ENCODE measurements at regions not wholly inside any gene's neighbourhood (a gene's known extent, or its start where the extent isn't known, plus 50 kb on each side); places are given as distances from the start of the nearest gene placed in this dataset.

DNA sequence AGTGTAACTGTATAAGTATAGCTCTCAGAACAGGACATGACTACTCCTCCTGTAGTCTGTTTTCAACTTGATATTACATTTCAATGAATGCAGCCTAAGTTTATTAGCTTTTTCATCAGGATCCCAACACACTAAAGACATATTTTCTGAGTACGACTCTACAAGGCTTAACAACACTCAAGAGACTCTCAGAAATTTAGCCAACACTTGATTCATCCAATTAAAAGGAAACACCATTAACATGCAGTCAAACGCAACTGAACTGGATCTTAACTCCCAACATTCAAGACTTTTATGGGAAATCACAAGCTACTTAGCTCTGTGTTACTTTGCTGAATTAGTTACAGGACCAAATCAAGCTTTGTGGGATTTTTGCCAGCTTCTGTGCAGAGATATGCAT, 65.2 kb upstream of the SGIP1 start:
- H3K27me3 ChIP-seq (ENCODE audit: control insufficient read depth in 3 of 3, insufficient read depth in 3 of 3, low read length in 2 of 3) = no peaks in the 10 kb centered on the region
- ATAC-seq (ENCODE audit: insufficient read depth, low FRiP score) (no peak), DNase-seq (peak in 1 of 3 donors; percentile 23)
- no peaks in the 10 kb centered on the region for H3K4me1 ChIP-seq (ENCODE audit: control insufficient read depth in 5 of 5, insufficient read depth in 5 of 5, low read length in 5 of 5)
- no peak overlapping the region for H3K9ac ChIP-seq (ENCODE audit: insufficient read depth in 1 of 2, low read length in 2 of 2)
- H3K27ac ChIP-seq (ENCODE audit: low read depth in 1 of 2, low read length in 1 of 2) = no peak overlapping the region
- 68 to 91% methylated on average over 2 of the region's 2 CpGs for WGBS, 2 donors
- no peaks in the 10 kb centered on the region for H3K9me3 ChIP-seq (ENCODE audit: control insufficient read depth in 4 of 4, insufficient read depth in 3 of 4, low read length in 3 of 4)
- no peak overlapping the region for H3K4me3 ChIP-seq
- H3K36me3 ChIP-seq (ENCODE audit: control insufficient read depth in 4 of 4, insufficient read depth in 4 of 4, low read length in 4 of 4) = no peaks in the 10 kb centered on the region
- TF ChIP-seq, protein P1, sequence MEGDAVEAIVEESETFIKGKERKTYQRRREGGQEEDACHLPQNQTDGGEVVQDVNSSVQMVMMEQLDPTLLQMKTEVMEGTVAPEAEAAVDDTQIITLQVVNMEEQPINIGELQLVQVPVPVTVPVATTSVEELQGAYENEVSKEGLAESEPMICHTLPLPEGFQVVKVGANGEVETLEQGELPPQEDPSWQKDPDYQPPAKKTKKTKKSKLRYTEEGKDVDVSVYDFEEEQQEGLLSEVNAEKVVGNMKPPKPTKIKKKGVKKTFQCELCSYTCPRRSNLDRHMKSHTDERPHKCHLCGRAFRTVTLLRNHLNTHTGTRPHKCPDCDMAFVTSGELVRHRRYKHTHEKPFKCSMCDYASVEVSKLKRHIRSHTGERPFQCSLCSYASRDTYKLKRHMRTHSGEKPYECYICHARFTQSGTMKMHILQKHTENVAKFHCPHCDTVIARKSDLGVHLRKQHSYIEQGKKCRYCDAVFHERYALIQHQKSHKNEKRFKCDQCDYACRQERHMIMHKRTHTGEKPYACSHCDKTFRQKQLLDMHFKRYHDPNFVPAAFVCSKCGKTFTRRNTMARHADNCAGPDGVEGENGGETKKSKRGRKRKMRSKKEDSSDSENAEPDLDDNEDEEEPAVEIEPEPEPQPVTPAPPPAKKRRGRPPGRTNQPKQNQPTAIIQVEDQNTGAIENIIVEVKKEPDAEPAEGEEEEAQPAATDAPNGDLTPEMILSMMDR (IDR thresholded peaks at IDR 0.05; ENCODE audit: control extremely low read depth, extremely low read depth) = no peak

DNA sequence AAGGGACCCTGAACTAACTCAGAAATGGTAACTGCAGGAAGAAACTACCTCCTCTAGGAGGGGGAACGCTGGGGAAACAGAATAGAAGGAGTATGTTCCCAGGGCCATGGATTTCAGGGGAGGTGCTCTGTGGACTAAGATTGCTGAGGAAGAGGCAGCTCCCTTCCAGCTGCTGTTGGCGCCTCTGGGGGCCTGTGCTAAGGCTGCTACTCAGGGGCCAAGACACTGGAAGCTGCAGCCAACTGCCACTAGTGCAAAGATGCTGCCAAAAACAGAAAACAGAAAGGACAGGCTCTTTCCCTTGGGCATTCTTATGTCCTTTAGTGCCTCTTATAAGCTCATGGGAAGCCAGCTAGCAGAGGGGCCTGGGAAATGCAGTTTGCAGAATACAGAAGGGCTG, 58.0 kb upstream of the SGIP1 start:
- Histone ChIP-seq H3K9me3 (ENCODE audit: control insufficient read depth in 4 of 4, insufficient read depth in 3 of 4, low read length in 3 of 4) (peaks cover 0 to 4% (median 0%) of the 10 kb centered on the region in 4 donors), H3K9ac (ENCODE audit: insufficient read depth in 1 of 2, low read length in 2 of 2) (no peak overlapping the region), H3K4me3 (no peak overlapping the region), H3K36me3 (ENCODE audit: control insufficient read depth in 4 of 4, insufficient read depth in 4 of 4, low read length in 4 of 4) (no peaks in the 10 kb centered on the region), H3K27me3 (ENCODE audit: control insufficient read depth in 3 of 3, insufficient read depth in 3 of 3, low read length in 2 of 3) (no peaks in the 10 kb centered on the region), H3K27ac (ENCODE audit: low read depth in 1 of 2, low read length in 1 of 2) (peak overlapping the region in 1 of 2 donors; percentile 9), H3K4me1 (ENCODE audit: control insufficient read depth in 5 of 5, insufficient read depth in 5 of 5, low read length in 5 of 5) (peaks cover 0 to 5% (median 0%) of the 10 kb centered on the region in 5 donors)
- WGBS, 2 donors = 75 to 93% methylated on average over 2 of the region's 2 CpGs
- TF ChIP-seq, protein P1 (IDR thresholded peaks at IDR 0.05; ENCODE audit: control extremely low read depth, extremely low read depth) = no peak
- no peak for ATAC-seq (ENCODE audit: insufficient read depth, low FRiP score)
- peak; percentile 38 to 68 (median 40) for DNase-seq

DNA sequence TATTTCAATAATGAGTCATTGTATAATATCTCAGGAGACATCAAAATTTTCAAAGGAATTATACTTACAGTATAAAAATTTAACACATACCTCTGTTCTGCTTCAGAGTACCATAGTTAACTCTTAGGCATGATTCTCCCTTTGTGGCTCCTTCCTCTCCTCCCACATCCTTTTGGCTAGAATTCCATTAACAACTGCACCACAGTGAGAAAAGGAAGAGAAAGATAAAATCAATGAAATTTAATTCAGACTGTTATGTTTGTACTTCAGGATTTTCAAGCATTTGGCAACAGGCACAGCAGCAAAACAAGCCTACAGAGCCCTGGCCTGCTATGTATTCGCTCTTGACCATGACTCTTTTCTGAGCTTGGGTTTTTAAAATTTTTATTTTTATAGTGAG, 57.2 kb upstream of the SGIP1 start:
- DNase-seq = no peak
- no peaks in the 10 kb centered on the region for H3K36me3 ChIP-seq (ENCODE audit: control insufficient read depth in 4 of 4, insufficient read depth in 4 of 4, low read length in 4 of 4)
- H3K4me3 ChIP-seq = no peak overlapping the region
- peaks cover 0 to 5% (median 0%) of the 10 kb centered on the region in 5 donors for H3K4me1 ChIP-seq (ENCODE audit: control insufficient read depth in 5 of 5, insufficient read depth in 5 of 5, low read length in 5 of 5)
- no peak for ATAC-seq (ENCODE audit: insufficient read depth, low FRiP score)
- H3K27ac ChIP-seq (ENCODE audit: low read depth in 1 of 2, low read length in 1 of 2) = no peak overlapping the region
- WGBS, 2 donors = 91 to 94% methylated on average over 1 of the region's 1 CpG
- peaks cover 0 to 4% (median 0%) of the 10 kb centered on the region in 4 donors for H3K9me3 ChIP-seq (ENCODE audit: control insufficient read depth in 4 of 4, insufficient read depth in 3 of 4, low read length in 3 of 4)
- no peaks in the 10 kb centered on the region for H3K27me3 ChIP-seq (ENCODE audit: control insufficient read depth in 3 of 3, insufficient read depth in 3 of 3, low read length in 2 of 3)
- no peak overlapping the region for H3K9ac ChIP-seq (ENCODE audit: insufficient read depth in 1 of 2, low read length in 2 of 2)
- TF ChIP-seq, protein P1 (IDR thresholded peaks at IDR 0.05; ENCODE audit: control extremely low read depth, extremely low read depth) = no peak

DNA sequence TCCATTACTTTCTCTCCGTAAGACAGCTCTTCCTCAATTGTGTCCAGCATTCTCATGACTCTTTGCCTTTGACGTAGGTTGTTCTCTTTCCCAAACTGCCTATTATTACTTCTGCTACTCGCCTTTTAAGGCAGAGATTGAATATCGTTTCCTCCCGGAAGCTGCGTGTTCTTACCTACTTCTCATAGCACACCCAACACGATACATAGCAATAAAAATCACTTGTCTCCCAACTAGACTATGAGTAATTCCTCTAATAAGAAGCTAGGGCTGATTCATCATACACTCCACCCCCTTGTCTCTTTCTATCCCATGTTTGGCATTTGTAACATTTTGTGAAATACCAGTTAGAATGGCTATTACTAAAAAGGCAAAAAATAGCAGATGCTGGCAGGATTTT, 55.8 kb upstream of the SGIP1 start:
- ATAC-seq (ENCODE audit: insufficient read depth, low FRiP score) = no peak

More for the DNA sequence above, 55.8 kb upstream of the SGIP1 start:
- H3K4me1 ChIP-seq (ENCODE audit: control insufficient read depth in 5 of 5, insufficient read depth in 5 of 5, low read length in 5 of 5) = peaks cover 0 to 5% (median 0%) of the 10 kb centered on the region in 5 donors
- TF ChIP-seq, protein P1 (IDR thresholded peaks at IDR 0.05; ENCODE audit: control extremely low read depth, extremely low read depth) = no peak
- no peaks in the 10 kb centered on the region for H3K36me3 ChIP-seq (ENCODE audit: control insufficient read depth in 4 of 4, insufficient read depth in 4 of 4, low read length in 4 of 4)
- DNase-seq = no peak
- no peak overlapping the region for H3K9ac ChIP-seq (ENCODE audit: insufficient read depth in 1 of 2, low read length in 2 of 2)
- H3K4me3 ChIP-seq = no peak overlapping the region
- H3K27ac ChIP-seq (ENCODE audit: low read depth in 1 of 2, low read length in 1 of 2) = no peak overlapping the region
- WGBS, 2 donors = 96 to 97% methylated on average over 7 of the region's 7 CpGs
- H3K27me3 ChIP-seq (ENCODE audit: control insufficient read depth in 3 of 3, insufficient read depth in 3 of 3, low read length in 2 of 3) = no peaks in the 10 kb centered on the region
- H3K9me3 ChIP-seq (ENCODE audit: control insufficient read depth in 4 of 4, insufficient read depth in 3 of 4, low read length in 3 of 4) = peaks cover 0 to 4% (median 0%) of the 10 kb centered on the region in 4 donors

Data from lung (tissue), 11 donors.